A549 (cell line): ENCODE measurements at regions not wholly inside any gene's neighbourhood (a gene's known extent, or its start where the extent isn't known, plus 50 kb on each side); places are given as distances from the start of the nearest gene placed in this dataset.

ENCODE experiments used
- MYC ChIP-seq: IDR thresholded peaks from 2 replicates; pipeline ENCODE4 v1.6.1; 2012; ENCODE audit warnings: mild to moderate bottlenecking, inconsistent platforms, low read length, improper control_type of control experiment, borderline replicate concordance
- RCOR1 ChIP-seq: fragments of 150-350 bp; IDR thresholded peaks from 2 replicates; pipeline ENCODE4 v1.6.1; 2014; ENCODE audit warnings: antibody characterized with exemption, low read length, low read depth
- TF ChIP-seq, protein P1 (sequence below): fragments of >200 bp; sonication (Bioruptor Twin); formaldehyde crosslinking; IDR thresholded peaks from 3 replicates; pipeline ENCODE4 v1.5.1; 2016
- TF ChIP-seq, protein P2 (sequence below): fragments of 200-600 bp; sonication (generic); IDR thresholded peaks from 2 replicates; pipeline ENCODE4 v1.6.1; 2016; ENCODE audit warnings: antibody characterized with exemption, mild to moderate bottlenecking, moderate library complexity

GRCh38 chr1:221303623-221304022 lies 424.4 kb downstream of the HLX start:
- TF ChIP-seq, protein P1, sequence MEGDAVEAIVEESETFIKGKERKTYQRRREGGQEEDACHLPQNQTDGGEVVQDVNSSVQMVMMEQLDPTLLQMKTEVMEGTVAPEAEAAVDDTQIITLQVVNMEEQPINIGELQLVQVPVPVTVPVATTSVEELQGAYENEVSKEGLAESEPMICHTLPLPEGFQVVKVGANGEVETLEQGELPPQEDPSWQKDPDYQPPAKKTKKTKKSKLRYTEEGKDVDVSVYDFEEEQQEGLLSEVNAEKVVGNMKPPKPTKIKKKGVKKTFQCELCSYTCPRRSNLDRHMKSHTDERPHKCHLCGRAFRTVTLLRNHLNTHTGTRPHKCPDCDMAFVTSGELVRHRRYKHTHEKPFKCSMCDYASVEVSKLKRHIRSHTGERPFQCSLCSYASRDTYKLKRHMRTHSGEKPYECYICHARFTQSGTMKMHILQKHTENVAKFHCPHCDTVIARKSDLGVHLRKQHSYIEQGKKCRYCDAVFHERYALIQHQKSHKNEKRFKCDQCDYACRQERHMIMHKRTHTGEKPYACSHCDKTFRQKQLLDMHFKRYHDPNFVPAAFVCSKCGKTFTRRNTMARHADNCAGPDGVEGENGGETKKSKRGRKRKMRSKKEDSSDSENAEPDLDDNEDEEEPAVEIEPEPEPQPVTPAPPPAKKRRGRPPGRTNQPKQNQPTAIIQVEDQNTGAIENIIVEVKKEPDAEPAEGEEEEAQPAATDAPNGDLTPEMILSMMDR = no peak
- TF ChIP-seq RCOR1 = no peak
- TF ChIP-seq, protein P2, sequence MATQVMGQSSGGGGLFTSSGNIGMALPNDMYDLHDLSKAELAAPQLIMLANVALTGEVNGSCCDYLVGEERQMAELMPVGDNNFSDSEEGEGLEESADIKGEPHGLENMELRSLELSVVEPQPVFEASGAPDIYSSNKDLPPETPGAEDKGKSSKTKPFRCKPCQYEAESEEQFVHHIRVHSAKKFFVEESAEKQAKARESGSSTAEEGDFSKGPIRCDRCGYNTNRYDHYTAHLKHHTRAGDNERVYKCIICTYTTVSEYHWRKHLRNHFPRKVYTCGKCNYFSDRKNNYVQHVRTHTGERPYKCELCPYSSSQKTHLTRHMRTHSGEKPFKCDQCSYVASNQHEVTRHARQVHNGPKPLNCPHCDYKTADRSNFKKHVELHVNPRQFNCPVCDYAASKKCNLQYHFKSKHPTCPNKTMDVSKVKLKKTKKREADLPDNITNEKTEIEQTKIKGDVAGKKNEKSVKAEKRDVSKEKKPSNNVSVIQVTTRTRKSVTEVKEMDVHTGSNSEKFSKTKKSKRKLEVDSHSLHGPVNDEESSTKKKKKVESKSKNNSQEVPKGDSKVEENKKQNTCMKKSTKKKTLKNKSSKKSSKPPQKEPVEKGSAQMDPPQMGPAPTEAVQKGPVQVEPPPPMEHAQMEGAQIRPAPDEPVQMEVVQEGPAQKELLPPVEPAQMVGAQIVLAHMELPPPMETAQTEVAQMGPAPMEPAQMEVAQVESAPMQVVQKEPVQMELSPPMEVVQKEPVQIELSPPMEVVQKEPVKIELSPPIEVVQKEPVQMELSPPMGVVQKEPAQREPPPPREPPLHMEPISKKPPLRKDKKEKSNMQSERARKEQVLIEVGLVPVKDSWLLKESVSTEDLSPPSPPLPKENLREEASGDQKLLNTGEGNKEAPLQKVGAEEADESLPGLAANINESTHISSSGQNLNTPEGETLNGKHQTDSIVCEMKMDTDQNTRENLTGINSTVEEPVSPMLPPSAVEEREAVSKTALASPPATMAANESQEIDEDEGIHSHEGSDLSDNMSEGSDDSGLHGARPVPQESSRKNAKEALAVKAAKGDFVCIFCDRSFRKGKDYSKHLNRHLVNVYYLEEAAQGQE = no peak
- TF ChIP-seq MYC = no peak
